ENCODE measurements at regions not wholly inside any gene's neighbourhood (a gene's known extent, or its start where the extent isn't known, plus 50 kb on each side); places are given as distances from the start of the nearest gene placed in this dataset.

DNA sequence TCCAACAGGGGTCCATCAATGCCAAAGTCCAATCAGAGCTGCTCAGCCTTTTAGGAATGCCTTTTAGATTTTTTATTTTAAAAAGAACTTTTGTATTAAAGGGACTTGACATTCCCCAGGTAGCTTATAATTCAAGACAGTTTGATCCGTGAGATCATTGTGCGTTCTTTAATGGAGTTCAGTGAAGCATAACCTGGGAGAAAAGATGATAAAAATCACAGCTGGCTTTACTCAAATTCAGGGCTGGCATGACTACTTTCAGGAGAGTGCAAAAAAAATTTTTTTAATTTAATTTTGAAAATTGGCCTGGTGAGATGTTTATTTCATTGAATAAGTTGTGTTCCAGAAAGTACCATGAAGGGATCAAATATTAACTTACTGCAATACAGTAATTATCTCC, 118.2 kb downstream of the VCX2 start:
- TF ChIP-seq POLR2AphosphoS5 (IDR thresholded peaks at IDR 0.05) (no peak), POLR2A (IDR thresholded peaks at IDR 0.05) (no peak)
- TF ChIP-seq, protein P1, sequence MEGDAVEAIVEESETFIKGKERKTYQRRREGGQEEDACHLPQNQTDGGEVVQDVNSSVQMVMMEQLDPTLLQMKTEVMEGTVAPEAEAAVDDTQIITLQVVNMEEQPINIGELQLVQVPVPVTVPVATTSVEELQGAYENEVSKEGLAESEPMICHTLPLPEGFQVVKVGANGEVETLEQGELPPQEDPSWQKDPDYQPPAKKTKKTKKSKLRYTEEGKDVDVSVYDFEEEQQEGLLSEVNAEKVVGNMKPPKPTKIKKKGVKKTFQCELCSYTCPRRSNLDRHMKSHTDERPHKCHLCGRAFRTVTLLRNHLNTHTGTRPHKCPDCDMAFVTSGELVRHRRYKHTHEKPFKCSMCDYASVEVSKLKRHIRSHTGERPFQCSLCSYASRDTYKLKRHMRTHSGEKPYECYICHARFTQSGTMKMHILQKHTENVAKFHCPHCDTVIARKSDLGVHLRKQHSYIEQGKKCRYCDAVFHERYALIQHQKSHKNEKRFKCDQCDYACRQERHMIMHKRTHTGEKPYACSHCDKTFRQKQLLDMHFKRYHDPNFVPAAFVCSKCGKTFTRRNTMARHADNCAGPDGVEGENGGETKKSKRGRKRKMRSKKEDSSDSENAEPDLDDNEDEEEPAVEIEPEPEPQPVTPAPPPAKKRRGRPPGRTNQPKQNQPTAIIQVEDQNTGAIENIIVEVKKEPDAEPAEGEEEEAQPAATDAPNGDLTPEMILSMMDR (IDR thresholded peaks at IDR 0.05): no peak
- DNase-seq (ENCODE audit: low spot score in 2 of 2): no peak
- Histone ChIP-seq H3K4me3 (no peak overlapping the region), H3K36me3 (peaks cover 4% of the 10 kb centered on the region), H3K4me1 (no peaks in the 10 kb centered on the region), H3K27ac (no peak overlapping the region), H3K9me3 (no peaks in the 10 kb centered on the region), H3K27me3 (no peaks in the 10 kb centered on the region)
- intact Hi-C loops (cut with DNase I; ENCODE audit: low total_unique reads): no loop called here

- H3K27ac ChIP-seq: no peak overlapping the region
- intact Hi-C loops (cut with DNase I; ENCODE audit: low total_unique reads): no loop called here
- no peak overlapping the region for H3K4me3 ChIP-seq
- no peak for DNase-seq (ENCODE audit: low spot score in 2 of 2)
- peaks cover 3 to 4% of the 10 kb centered on the region in 2 donors for H3K9me3 ChIP-seq
- no peaks in the 10 kb centered on the region for H3K27me3 ChIP-seq
- no peaks in the 10 kb centered on the region for H3K4me1 ChIP-seq
- H3K36me3 ChIP-seq: peaks cover 4% of the 10 kb centered on the region
- TF ChIP-seq, protein P1 (IDR thresholded peaks at IDR 0.05): no peak
- TF ChIP-seq POLR2AphosphoS5 (IDR thresholded peaks at IDR 0.05): no peak
- no peak for TF ChIP-seq POLR2A (IDR thresholded peaks at IDR 0.05)
Measured at GRCh38 chrX:8049827-8050226, 121.2 kb downstream of the VCX2 start.

DNA sequence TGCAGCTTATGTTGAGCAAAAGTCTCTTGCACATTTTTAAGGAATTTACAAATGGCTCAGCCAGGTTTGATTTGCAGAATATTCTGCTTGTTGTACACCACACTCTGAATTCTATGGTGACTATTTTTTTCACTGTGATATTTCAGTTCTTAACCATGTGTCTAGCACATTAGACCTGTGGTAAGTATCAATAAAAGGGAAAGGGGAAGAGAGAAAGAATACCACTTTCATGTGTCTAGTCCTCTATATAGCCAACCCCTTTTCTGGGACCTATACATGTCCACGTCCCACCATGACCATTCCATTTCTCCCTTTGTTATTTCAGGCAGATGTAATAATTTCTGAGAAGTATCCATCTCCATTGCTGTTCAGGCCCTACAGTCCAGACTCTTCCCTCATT, 121.3 kb upstream of the PNPLA4 start:
- Histone ChIP-seq H3K36me3 (no peaks in the 10 kb centered on the region), H3K9me3 (peaks cover 3 to 4% of the 10 kb centered on the region in 2 donors), H3K4me3 (no peak overlapping the region), H3K27me3 (no peaks in the 10 kb centered on the region), H3K4me1 (no peaks in the 10 kb centered on the region), H3K27ac (no peak overlapping the region)
- intact Hi-C loops (cut with DNase I; ENCODE audit: low total_unique reads): no loop called here
- TF ChIP-seq, protein P1 (IDR thresholded peaks at IDR 0.05): no peak
- TF ChIP-seq POLR2AphosphoS5 (IDR thresholded peaks at IDR 0.05): no peak
- TF ChIP-seq POLR2A (IDR thresholded peaks at IDR 0.05): no peak
- no peak for DNase-seq (ENCODE audit: low spot score in 2 of 2)

DNA sequence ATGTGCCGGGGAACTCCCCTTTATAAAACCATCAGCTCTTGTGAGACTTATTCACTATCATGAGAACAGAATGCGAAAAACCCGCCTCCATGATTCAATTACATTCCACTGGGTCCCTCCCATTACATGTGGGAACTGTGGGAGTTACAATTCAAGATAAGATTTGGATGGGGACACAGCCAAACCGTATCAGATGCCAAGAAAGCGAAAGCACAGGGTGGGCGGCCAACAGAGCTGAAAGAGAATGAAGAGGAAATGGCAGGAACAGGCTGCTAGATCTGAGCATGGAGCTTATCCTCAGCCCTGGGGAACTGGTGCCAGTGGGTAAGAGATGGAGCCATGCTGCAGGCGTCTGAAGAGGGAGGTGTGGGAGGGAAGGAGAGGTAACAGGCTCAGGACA, 117.7 kb upstream of the PNPLA4 start:
- TF ChIP-seq POLR2AphosphoS5 (IDR thresholded peaks at IDR 0.05) (no peak), POLR2A (IDR thresholded peaks at IDR 0.05) (no peak)
- TF ChIP-seq, protein P1 (IDR thresholded peaks at IDR 0.05): no peak
- H3K27me3 ChIP-seq: no peaks in the 10 kb centered on the region
- no peak overlapping the region for H3K4me3 ChIP-seq
- H3K9me3 ChIP-seq: peaks cover 3 to 4% of the 10 kb centered on the region in 2 donors
- intact Hi-C loops (cut with DNase I; ENCODE audit: low total_unique reads): no loop called here
- H3K27ac ChIP-seq: no peak overlapping the region
- H3K4me1 ChIP-seq: no peaks in the 10 kb centered on the region
- no peak for DNase-seq (ENCODE audit: low spot score in 2 of 2)
- H3K36me3 ChIP-seq: no peaks in the 10 kb centered on the region

- intact Hi-C loops (cut with DNase I; ENCODE audit: low total_unique reads): no loop called here
- TF ChIP-seq POLR2A (IDR thresholded peaks at IDR 0.05) (no peak), POLR2AphosphoS5 (IDR thresholded peaks at IDR 0.05) (no peak)
- TF ChIP-seq, protein P1 (IDR thresholded peaks at IDR 0.05): no peak
- no peak overlapping the region for H3K4me3 ChIP-seq
- H3K27ac ChIP-seq: no peak overlapping the region
- peaks cover 3 to 4% of the 10 kb centered on the region in 2 donors for H3K9me3 ChIP-seq
- no peaks in the 10 kb centered on the region for H3K27me3 ChIP-seq
- H3K36me3 ChIP-seq: no peaks in the 10 kb centered on the region
- H3K4me1 ChIP-seq: no peaks in the 10 kb centered on the region
- DNase-seq (ENCODE audit: low spot score in 2 of 2): no peak
Measured at GRCh38 chrX:8043546-8043945, 116.3 kb upstream of the PNPLA4 start.

All from breast epithelium (tissue), 4 donors.